ENCODE measurements at regions not wholly inside any gene's neighbourhood (a gene's known extent, or its start where the extent isn't known, plus 50 kb on each side); places are given as distances from the start of the nearest gene placed in this dataset.
"Not testable (repeated sequence)": the region's sequence is repeated elsewhere in the genome, so short reads cannot be mapped to it uniquely, and the experiment has no call there.

- no peaks in the 10 kb centered on the region for H3K4me1 ChIP-seq (ENCODE audit: insufficient read depth, low read length)
- H4K20me1 ChIP-seq (ENCODE audit: insufficient read depth, low read length): no peaks in the 10 kb centered on the region
- H3K36me3 ChIP-seq (ENCODE audit: insufficient read depth, low read length): no peaks in the 10 kb centered on the region
- no peak overlapping the region for H2AFZ ChIP-seq (ENCODE audit: low read length)
- no peak for DNase-seq (ENCODE audit: insufficient read length, low spot score, missing footprints)
- H3K79me2 ChIP-seq (ENCODE audit: insufficient read depth, low read length): no peaks in the 10 kb centered on the region
- H3K27me3 ChIP-seq (ENCODE audit: insufficient read depth, low read length): no peaks in the 10 kb centered on the region
- no peak overlapping the region for H3K4me3 ChIP-seq (ENCODE audit: insufficient read depth, low read length)
- no peak overlapping the region for H3K4me2 ChIP-seq (ENCODE audit: insufficient read depth, low read length)
- no peak overlapping the region for H3K27ac ChIP-seq (ENCODE audit: low read depth, low read length)
- TF ChIP-seq CTCF (IDR thresholded peaks at IDR 0.05; ENCODE audit: extremely low read depth, low read depth, low read length): no peak
- peaks cover 2% of the 10 kb centered on the region for H3K9me3 ChIP-seq (ENCODE audit: low read depth, low read length)
Observed at GRCh38 chr5:44993286-44993685, 184.5 kb downstream of the MRPS30 start.

- Histone ChIP-seq H4K20me1 (ENCODE audit: insufficient read depth, low read length) (no peaks in the 10 kb centered on the region), H3K9me3 (ENCODE audit: low read depth, low read length) (peaks cover 2% of the 10 kb centered on the region), H3K27ac (ENCODE audit: low read depth, low read length) (no peak overlapping the region), H3K27me3 (ENCODE audit: insufficient read depth, low read length) (no peaks in the 10 kb centered on the region), H2AFZ (ENCODE audit: low read length) (no peak overlapping the region), H3K4me1 (ENCODE audit: insufficient read depth, low read length) (no peaks in the 10 kb centered on the region), H3K36me3 (ENCODE audit: insufficient read depth, low read length) (no peaks in the 10 kb centered on the region), H3K79me2 (ENCODE audit: insufficient read depth, low read length) (no peaks in the 10 kb centered on the region), H3K4me2 (ENCODE audit: insufficient read depth, low read length) (no peak overlapping the region), H3K4me3 (ENCODE audit: insufficient read depth, low read length) (no peak overlapping the region)
- no peak for DNase-seq (ENCODE audit: insufficient read length, low spot score, missing footprints)
- TF ChIP-seq CTCF (IDR thresholded peaks at IDR 0.05; ENCODE audit: extremely low read depth, low read depth, low read length): no peak
Observed at GRCh38 chr5:44997506-44997905, 188.8 kb downstream of the MRPS30 start.

- H2AFZ ChIP-seq (ENCODE audit: low read length); H3K9me3 ChIP-seq (ENCODE audit: low read depth, low read length); DNase-seq (ENCODE audit: insufficient read length, low spot score, missing footprints); H3K27me3 ChIP-seq (ENCODE audit: insufficient read depth, low read length); H3K79me2 ChIP-seq (ENCODE audit: insufficient read depth, low read length); H3K4me3 ChIP-seq (ENCODE audit: insufficient read depth, low read length); H3K27ac ChIP-seq (ENCODE audit: low read depth, low read length); H4K20me1 ChIP-seq (ENCODE audit: insufficient read depth, low read length); H3K36me3 ChIP-seq (ENCODE audit: insufficient read depth, low read length); H3K4me2 ChIP-seq (ENCODE audit: insufficient read depth, low read length); H3K4me1 ChIP-seq (ENCODE audit: insufficient read depth, low read length): not testable (repeated sequence)
Observed at GRCh38 chr5:45007102-45007501, 198.4 kb downstream of the MRPS30 start.

- H3K79me2 ChIP-seq (ENCODE audit: insufficient read depth, low read length): no peaks in the 10 kb centered on the region
- H4K20me1 ChIP-seq (ENCODE audit: insufficient read depth, low read length): no peaks in the 10 kb centered on the region
- H2AFZ ChIP-seq (ENCODE audit: low read length): no peak overlapping the region
- no peaks in the 10 kb centered on the region for H3K9me3 ChIP-seq (ENCODE audit: low read depth, low read length)
- H3K27me3 ChIP-seq (ENCODE audit: insufficient read depth, low read length): no peaks in the 10 kb centered on the region
- H3K4me1 ChIP-seq (ENCODE audit: insufficient read depth, low read length): no peaks in the 10 kb centered on the region
- H3K4me3 ChIP-seq (ENCODE audit: insufficient read depth, low read length): no peak overlapping the region
- DNase-seq (ENCODE audit: insufficient read length, low spot score, missing footprints): no peak
- no peaks in the 10 kb centered on the region for H3K36me3 ChIP-seq (ENCODE audit: insufficient read depth, low read length)
- H3K4me2 ChIP-seq (ENCODE audit: insufficient read depth, low read length): no peak overlapping the region
- no peak overlapping the region for H3K27ac ChIP-seq (ENCODE audit: low read depth, low read length)
- no peak for TF ChIP-seq CTCF (IDR thresholded peaks at IDR 0.05; ENCODE audit: extremely low read depth, low read depth, low read length)
Observed at GRCh38 chr5:45017568-45017967, 208.8 kb downstream of the MRPS30 start.

GRCh38 chr5:45029553-45029952, 220.8 kb downstream of the MRPS30 start:
- Histone ChIP-seq H3K4me2 (ENCODE audit: insufficient read depth, low read length) (no peak overlapping the region), H4K20me1 (ENCODE audit: insufficient read depth, low read length) (no peaks in the 10 kb centered on the region), H3K9me3 (ENCODE audit: low read depth, low read length) (peaks cover 2% of the 10 kb centered on the region), H3K4me3 (ENCODE audit: insufficient read depth, low read length) (no peak overlapping the region), H3K79me2 (ENCODE audit: insufficient read depth, low read length) (no peaks in the 10 kb centered on the region), H2AFZ (ENCODE audit: low read length) (no peak overlapping the region), H3K27me3 (ENCODE audit: insufficient read depth, low read length) (no peaks in the 10 kb centered on the region), H3K4me1 (ENCODE audit: insufficient read depth, low read length) (no peaks in the 10 kb centered on the region), H3K27ac (ENCODE audit: low read depth, low read length) (no peak overlapping the region), H3K36me3 (ENCODE audit: insufficient read depth, low read length) (no peaks in the 10 kb centered on the region)
- no peak for DNase-seq (ENCODE audit: insufficient read length, low spot score, missing footprints)
- TF ChIP-seq CTCF (IDR thresholded peaks at IDR 0.05; ENCODE audit: extremely low read depth, low read depth, low read length): no peak
